GM21717 (cell line): ENCODE measurements at regions not wholly inside any gene's neighbourhood (a gene's known extent, or its start where the extent isn't known, plus 50 kb on each side); places are given as distances from the start of the nearest gene placed in this dataset.
"Not testable (repeated sequence)": the region's sequence is repeated elsewhere in the genome, so short reads cannot be mapped to it uniquely, and the experiment has no call there.

ENCODE experiments used
- ATAC-seq: cut with Tn5 transposase; IDR thresholded peaks from one replicate; pipeline ENCODE4 v1.9.1; 2021; ENCODE audit warnings: mild to moderate bottlenecking, moderate library complexity; ENCODE audit not compliant: unreplicated experiment

GRCh38 chr7:69534461-69535041 is 63.7 kb upstream of the AUTS2 start:
- ATAC-seq: no peak

DNA sequence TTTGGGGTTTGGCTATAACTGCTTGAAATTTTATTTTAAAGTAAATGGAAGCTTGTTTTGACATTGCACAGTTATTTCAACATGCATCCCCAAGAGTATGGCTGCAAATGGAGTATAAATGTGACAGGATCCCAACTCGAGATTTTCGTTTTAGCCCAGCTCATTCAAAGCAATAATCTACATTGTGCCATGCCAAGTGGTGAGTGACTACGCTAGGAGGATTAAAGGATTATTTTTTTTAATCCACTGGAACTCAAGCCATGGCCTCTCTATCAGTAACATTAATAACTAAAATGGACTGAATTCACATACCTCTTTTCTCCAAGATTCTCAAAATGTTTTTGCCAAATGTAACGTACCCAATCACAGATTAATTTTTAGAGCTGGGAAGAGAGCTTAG is 60.6 kb upstream of the AUTS2 start:
- ATAC-seq: no peak

DNA sequence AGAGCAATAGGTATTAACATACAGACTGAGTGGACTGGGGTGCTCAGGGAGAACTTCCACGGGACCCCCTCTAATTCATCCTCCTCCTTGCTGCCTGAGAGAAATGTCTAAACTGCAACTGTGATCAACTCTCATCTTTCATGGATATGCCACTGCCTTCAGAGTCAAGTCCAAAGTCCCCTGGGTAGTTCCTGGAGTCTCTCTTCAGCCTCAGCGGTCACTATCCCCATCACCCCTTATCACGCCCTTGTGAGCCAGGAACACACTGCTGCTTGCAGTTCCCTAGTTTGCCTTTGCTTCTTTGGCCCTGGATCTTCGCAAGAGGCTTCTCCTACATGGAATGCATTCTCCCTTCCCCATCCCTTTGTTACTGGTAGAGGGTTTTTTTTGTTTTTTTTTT is 58.7 kb upstream of the AUTS2 start:
- no peak for ATAC-seq

- no peak for ATAC-seq
Observed at GRCh38 chr7:69540287-69540686, 58.0 kb upstream of the AUTS2 start.

GRCh38 chr7:69541779-69542432 is 56.4 kb upstream of the AUTS2 start:
- not testable (repeated sequence) for ATAC-seq

GRCh38 chr7:69545175-69545574 is 53.1 kb upstream of the AUTS2 start:
- no peak for ATAC-seq
